HG03457 (cell line): ENCODE measurements at regions not wholly inside any gene's neighbourhood (a gene's known extent, or its start where the extent isn't known, plus 50 kb on each side); places are given as distances from the start of the nearest gene placed in this dataset.

Experiments
- ATAC-seq: cut with Tn5 transposase; IDR thresholded peaks from one replicate; pipeline ENCODE4 v1.9.1; 2021; ENCODE audit warnings: moderate number of reproducible peaks; ENCODE audit not compliant: unreplicated experiment

GRCh38 chr4:57437649-57438048, 327.5 kb upstream of the IGFBP7 start:
- ATAC-seq, result no peak

GRCh38 chr4:57435300-57435699, 325.1 kb upstream of the IGFBP7 start:
- ATAC-seq, result no peak

GRCh38 chr4:57430726-57431125, 320.5 kb upstream of the IGFBP7 start:
- no peak for ATAC-seq

GRCh38 chr4:57426779-57427395, 316.7 kb upstream of the IGFBP7 start:
- ATAC-seq, result no peak

- ATAC-seq, result no peak
Observed at GRCh38 chr4:57425610-57426009, 315.4 kb upstream of the IGFBP7 start.

GRCh38 chr4:57424232-57424897, 314.2 kb upstream of the IGFBP7 start:
- no peak for ATAC-seq

GRCh38 chr4:57418133-57418532, 307.9 kb upstream of the IGFBP7 start:
- ATAC-seq, result no peak

- ATAC-seq, result no peak
Observed at GRCh38 chr4:57412259-57413054, 302.3 kb upstream of the IGFBP7 start.

GRCh38 chr4:57410331-57411052, 300.3 kb upstream of the IGFBP7 start:
- no peak for ATAC-seq

GRCh38 chr4:57405359-57405758, 295.2 kb upstream of the IGFBP7 start:
- no peak for ATAC-seq

- ATAC-seq, result no peak
Observed at GRCh38 chr4:57404483-57404882, 294.3 kb upstream of the IGFBP7 start.

GRCh38 chr4:57403591-57403990, 293.4 kb upstream of the IGFBP7 start:
- no peak for ATAC-seq

GRCh38 chr4:57401586-57401985, 291.4 kb upstream of the IGFBP7 start:
- no peak for ATAC-seq

- ATAC-seq, result no peak
Observed at GRCh38 chr4:57378766-57379165, 268.6 kb upstream of the IGFBP7 start.

- ATAC-seq, result no peak
Observed at GRCh38 chr4:57374866-57375595, 264.8 kb upstream of the IGFBP7 start.

- no peak for ATAC-seq
Observed at GRCh38 chr4:57373991-57374390, 263.8 kb upstream of the IGFBP7 start.

- ATAC-seq, result no peak
Observed at GRCh38 chr4:57371671-57372070, 261.5 kb upstream of the IGFBP7 start.

GRCh38 chr4:57370691-57371090, 260.5 kb upstream of the IGFBP7 start:
- no peak for ATAC-seq

GRCh38 chr4:57369446-57369845, 259.3 kb upstream of the IGFBP7 start:
- ATAC-seq, result no peak

GRCh38 chr4:57364255-57364654, 254.1 kb upstream of the IGFBP7 start:
- no peak for ATAC-seq

- no peak for ATAC-seq
Observed at GRCh38 chr4:57363346-57363745, 253.2 kb upstream of the IGFBP7 start.
